K562 (cell line): ENCODE measurements at regions not wholly inside any gene's neighbourhood (a gene's known extent, or its start where the extent isn't known, plus 50 kb on each side); places are given as distances from the start of the nearest gene placed in this dataset.

Experiments
- FOXJ3 ChIP-seq: sonication (generic); formaldehyde crosslinking; IDR thresholded peaks from 2 replicates; pipeline ENCODE4 v1.4.0; 2020; ENCODE audit warnings: mild to moderate bottlenecking, missing genetic modification reagents
- HDAC2 ChIP-seq: fragments of 450-650 bp; IDR thresholded peaks from 2 replicates; pipeline ENCODE4 v1.6.1; 2016; ENCODE audit warnings: mild to moderate bottlenecking
- JUNB ChIP-seq: fragments of 450-650 bp; formaldehyde crosslinking; conservative IDR thresholded peaks from 2 replicates; pipeline ENCODE4 v1.4.0; 2020; ENCODE audit warnings: mild to moderate bottlenecking
- POLR2A ChIP-seq: fragments of 450-650 bp; conservative IDR thresholded peaks from 2 replicates; pipeline ENCODE4 v1.6.1; 2016
- SNRNP70 ChIP-seq: fragments of 200-400 bp; formaldehyde crosslinking; optimal IDR thresholded peaks from 2 replicates; pipeline ENCODE3; 2017; ENCODE audit warnings: low read depth, low read length
- SRSF3 ChIP-seq: fragments of 200-400 bp; formaldehyde crosslinking; IDR thresholded peaks from 2 replicates; pipeline ENCODE4 v1.6.1; 2016; ENCODE audit warnings: mild to moderate bottlenecking, low read length, moderate library complexity; ENCODE audit not compliant: insufficient read depth
- TBP ChIP-seq: optimal IDR thresholded peaks from 2 replicates; pipeline ENCODE3; 2011; ENCODE audit warnings: low read depth, low read length, improper control_type of control experiment
- YY1 ChIP-seq, 3 experiments: IDR thresholded peaks; 2 replicates each; pipeline ENCODE4 v1.6.1; 2011; ENCODE audit warnings: low read length in 2 of 3, mild to moderate bottlenecking in 2 of 3, moderate library complexity in 2 of 3, borderline replicate concordance in 1 of 3, control low read depth in 1 of 3, low read depth in 1 of 3; ENCODE audit not compliant: insufficient read depth in 3 of 3, insufficient replicate concordance in 2 of 3, control insufficient read depth in 1 of 3, insufficient read length in 1 of 3; ENCODE audit errors: extremely low read depth in 1 of 3
- ZNF184 ChIP-seq: sonication (generic); formaldehyde crosslinking; IDR thresholded peaks from 2 replicates; pipeline ENCODE4 v1.5.0; 2020; ENCODE audit warnings: missing genetic modification reagents
- ZNF318 ChIP-seq, 2 experiments: fragments of 450-650 bp; IDR thresholded peaks; 2 replicates each; pipeline ENCODE4 v1.6.1; 2016; ENCODE audit warnings: mild to moderate bottlenecking in 2 of 2, borderline replicate concordance in 1 of 2, low read depth in 1 of 2, moderate library complexity in 1 of 2
- ZNF707 ChIP-seq: fragments of 250-450 bp; sonication (Bioruptor Pico); conservative IDR thresholded peaks from 2 replicates; pipeline ENCODE4 v1.8.0; 2022; ENCODE audit warnings: inconsistent platforms, mild to moderate bottlenecking, moderate library complexity
- ZZZ3 ChIP-seq: fragments of 450-650 bp; IDR thresholded peaks from 2 replicates; pipeline ENCODE4 v1.6.1; 2016; ENCODE audit warnings: antibody characterized with exemption, mild to moderate bottlenecking, moderate library complexity
- TF ChIP-seq, protein P1 (sequence below), 2 experiments: fragments of 450-650 bp in 1 of 2; IDR thresholded peaks; 2 replicates each; pipeline ENCODE4 v1.6.1; 2011 to 2017; ENCODE audit warnings: low read depth in 2 of 2, antibody characterized with exemption in 1 of 2, borderline replicate concordance in 1 of 2, low read length in 1 of 2, mild to moderate bottlenecking in 1 of 2, mixed read lengths in 1 of 2; ENCODE audit not compliant: control insufficient read depth in 1 of 2
- TF ChIP-seq, protein P2 (sequence below), 3 experiments: IDR thresholded peaks in 2 of 3; conservative IDR thresholded peaks in 1 of 3; 2 replicates each; pipeline ENCODE4 v1.5.1; 2011 to 2012; ENCODE audit warnings: low read length in 3 of 3, mild to moderate bottlenecking in 3 of 3, control low read depth in 2 of 3, improper control_type of control experiment in 1 of 3, inconsistent platforms in 1 of 3, low read depth in 1 of 3, mixed read lengths in 1 of 3, moderate library complexity in 1 of 3; ENCODE audit not compliant: insufficient read depth in 2 of 3

DNA sequence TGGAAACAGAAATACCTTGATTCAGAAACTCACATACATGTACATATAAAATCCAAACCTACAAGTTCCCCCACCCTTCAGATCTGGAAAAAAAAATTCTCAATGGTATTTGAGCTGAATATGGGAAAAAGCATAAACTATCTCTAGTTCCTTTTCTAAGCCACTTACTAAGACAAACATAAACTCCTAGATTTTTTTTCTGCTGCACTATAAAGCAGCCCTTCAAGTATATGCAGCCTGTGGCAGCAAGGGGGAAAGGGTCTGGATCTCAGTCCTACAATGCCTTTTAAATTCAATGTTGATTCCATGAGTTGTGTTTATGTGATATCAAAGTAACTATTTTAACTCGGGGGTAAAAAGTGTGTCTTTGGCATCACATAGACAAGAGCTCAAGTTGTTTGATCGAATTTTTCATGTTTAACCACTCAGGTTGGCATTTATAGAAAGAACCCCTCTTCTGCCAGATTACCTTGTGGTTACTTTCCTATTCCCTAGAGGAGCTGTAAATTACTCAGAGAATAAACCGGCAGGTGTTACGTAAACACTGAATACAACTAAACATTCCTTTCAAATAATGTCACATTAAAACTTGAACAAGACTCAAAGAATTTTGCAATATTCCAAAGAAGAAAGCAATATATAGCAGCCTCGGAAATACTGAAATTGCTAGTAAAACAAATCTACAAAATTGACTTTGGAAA lies 91.8 kb upstream of the FER start:
- TF ChIP-seq, protein P1, sequence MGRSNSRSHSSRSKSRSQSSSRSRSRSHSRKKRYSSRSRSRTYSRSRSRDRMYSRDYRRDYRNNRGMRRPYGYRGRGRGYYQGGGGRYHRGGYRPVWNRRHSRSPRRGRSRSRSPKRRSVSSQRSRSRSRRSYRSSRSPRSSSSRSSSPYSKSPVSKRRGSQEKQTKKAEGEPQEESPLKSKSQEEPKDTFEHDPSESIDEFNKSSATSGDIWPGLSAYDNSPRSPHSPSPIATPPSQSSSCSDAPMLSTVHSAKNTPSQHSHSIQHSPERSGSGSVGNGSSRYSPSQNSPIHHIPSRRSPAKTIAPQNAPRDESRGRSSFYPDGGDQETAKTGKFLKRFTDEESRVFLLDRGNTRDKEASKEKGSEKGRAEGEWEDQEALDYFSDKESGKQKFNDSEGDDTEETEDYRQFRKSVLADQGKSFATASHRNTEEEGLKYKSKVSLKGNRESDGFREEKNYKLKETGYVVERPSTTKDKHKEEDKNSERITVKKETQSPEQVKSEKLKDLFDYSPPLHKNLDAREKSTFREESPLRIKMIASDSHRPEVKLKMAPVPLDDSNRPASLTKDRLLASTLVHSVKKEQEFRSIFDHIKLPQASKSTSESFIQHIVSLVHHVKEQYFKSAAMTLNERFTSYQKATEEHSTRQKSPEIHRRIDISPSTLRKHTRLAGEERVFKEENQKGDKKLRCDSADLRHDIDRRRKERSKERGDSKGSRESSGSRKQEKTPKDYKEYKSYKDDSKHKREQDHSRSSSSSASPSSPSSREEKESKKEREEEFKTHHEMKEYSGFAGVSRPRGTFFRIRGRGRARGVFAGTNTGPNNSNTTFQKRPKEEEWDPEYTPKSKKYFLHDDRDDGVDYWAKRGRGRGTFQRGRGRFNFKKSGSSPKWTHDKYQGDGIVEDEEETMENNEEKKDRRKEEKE (IDR thresholded peaks at IDR 0.05; ENCODE audit: borderline replicate concordance in 1 of 2, control insufficient read depth in 1 of 2, low read depth in 2 of 2, low read length in 1 of 2) = no peak
- TF ChIP-seq ZNF184 = no peak
- no peak for TF ChIP-seq POLR2A
- TF ChIP-seq ZNF707 = no peak
- no peak for TF ChIP-seq FOXJ3 (CRISPR knock-in tag)
- TF ChIP-seq, protein P2, sequence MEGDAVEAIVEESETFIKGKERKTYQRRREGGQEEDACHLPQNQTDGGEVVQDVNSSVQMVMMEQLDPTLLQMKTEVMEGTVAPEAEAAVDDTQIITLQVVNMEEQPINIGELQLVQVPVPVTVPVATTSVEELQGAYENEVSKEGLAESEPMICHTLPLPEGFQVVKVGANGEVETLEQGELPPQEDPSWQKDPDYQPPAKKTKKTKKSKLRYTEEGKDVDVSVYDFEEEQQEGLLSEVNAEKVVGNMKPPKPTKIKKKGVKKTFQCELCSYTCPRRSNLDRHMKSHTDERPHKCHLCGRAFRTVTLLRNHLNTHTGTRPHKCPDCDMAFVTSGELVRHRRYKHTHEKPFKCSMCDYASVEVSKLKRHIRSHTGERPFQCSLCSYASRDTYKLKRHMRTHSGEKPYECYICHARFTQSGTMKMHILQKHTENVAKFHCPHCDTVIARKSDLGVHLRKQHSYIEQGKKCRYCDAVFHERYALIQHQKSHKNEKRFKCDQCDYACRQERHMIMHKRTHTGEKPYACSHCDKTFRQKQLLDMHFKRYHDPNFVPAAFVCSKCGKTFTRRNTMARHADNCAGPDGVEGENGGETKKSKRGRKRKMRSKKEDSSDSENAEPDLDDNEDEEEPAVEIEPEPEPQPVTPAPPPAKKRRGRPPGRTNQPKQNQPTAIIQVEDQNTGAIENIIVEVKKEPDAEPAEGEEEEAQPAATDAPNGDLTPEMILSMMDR (IDR thresholded peaks at IDR 0.05 in 2 of 3, conservative IDR thresholded peaks at IDR 0.05 in 1 of 3; ENCODE audit: insufficient read depth in 2 of 3, low read depth in 1 of 3, low read length in 3 of 3) = no peak
- no peak for TF ChIP-seq SNRNP70
- TF ChIP-seq TBP = no peak
- TF ChIP-seq SRSF3 = no peak
- TF ChIP-seq ZZZ3 = no peak
- TF ChIP-seq ZNF318 (IDR thresholded peaks at IDR 0.05; ENCODE audit: borderline replicate concordance in 1 of 2, low read depth in 1 of 2) = no peak
- no peak for TF ChIP-seq YY1 (IDR thresholded peaks at IDR 0.05; ENCODE audit: borderline replicate concordance in 1 of 3, control insufficient read depth in 1 of 3, extremely low read depth in 1 of 3, insufficient read depth in 3 of 3, insufficient read length in 1 of 3, insufficient replicate concordance in 2 of 3, low read depth in 1 of 3, low read length in 2 of 3)
- TF ChIP-seq JUNB (CRISPR knock-in tag) = no peak
- no peak for TF ChIP-seq HDAC2
